Hematopoietic multipotent progenitor cell treated with erythropoietin and hydrocortisone succinate and interleukin-3 and kit ligand, for 8 days (in vitro differentiated cells): ENCODE measurements at regions not wholly inside any gene's neighbourhood (a gene's known extent, or its start where the extent isn't known, plus 50 kb on each side); places are given as distances from the start of the nearest gene placed in this dataset.
"Not testable (repeated sequence)": the region's sequence is repeated elsewhere in the genome, so short reads cannot be mapped to it uniquely, and the experiment has no call there.

Experiments used
- DNase-seq: peaks from one replicate; pipeline ENCODE4 v3.0.0-alpha.2; 2015

DNA sequence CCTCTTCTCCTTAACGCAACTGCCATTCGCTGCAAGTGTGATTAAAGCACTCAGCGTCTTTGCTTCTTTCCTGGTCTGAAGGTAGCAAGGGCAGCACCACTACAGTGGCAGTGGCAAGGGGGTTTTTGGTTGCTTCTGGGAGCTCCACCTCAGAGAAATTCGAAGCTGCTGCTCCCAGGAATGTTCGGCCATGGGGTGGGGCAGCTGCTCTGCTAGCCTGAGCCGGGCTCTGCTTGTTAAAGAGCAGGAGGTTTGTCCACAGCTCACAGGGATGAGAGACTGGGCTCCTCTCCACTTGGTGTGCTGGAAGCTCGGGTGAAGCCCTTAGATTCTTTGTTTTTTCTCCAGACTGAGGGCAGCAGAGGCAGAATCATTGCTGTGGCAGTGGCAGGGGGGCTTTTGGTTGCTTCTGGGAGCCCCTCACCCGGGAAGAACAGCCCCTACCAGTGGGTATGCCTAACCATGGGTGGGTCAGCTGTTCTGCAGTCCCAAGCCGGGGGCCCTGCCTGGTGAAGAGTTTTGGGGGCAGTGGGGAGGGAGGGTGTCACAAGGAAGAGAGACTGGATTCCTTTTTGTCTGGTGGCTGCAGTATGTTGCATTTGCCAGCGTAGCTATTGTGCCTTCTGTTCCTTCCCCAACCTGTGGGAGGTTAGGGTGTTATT, 340.2 kb downstream of the AEBP2 start:
- DNase-seq: no peak

GRCh38 chr12:19780460-19780859, 341.2 kb downstream of the AEBP2 start:
- DNase-seq: no peak

DNA sequence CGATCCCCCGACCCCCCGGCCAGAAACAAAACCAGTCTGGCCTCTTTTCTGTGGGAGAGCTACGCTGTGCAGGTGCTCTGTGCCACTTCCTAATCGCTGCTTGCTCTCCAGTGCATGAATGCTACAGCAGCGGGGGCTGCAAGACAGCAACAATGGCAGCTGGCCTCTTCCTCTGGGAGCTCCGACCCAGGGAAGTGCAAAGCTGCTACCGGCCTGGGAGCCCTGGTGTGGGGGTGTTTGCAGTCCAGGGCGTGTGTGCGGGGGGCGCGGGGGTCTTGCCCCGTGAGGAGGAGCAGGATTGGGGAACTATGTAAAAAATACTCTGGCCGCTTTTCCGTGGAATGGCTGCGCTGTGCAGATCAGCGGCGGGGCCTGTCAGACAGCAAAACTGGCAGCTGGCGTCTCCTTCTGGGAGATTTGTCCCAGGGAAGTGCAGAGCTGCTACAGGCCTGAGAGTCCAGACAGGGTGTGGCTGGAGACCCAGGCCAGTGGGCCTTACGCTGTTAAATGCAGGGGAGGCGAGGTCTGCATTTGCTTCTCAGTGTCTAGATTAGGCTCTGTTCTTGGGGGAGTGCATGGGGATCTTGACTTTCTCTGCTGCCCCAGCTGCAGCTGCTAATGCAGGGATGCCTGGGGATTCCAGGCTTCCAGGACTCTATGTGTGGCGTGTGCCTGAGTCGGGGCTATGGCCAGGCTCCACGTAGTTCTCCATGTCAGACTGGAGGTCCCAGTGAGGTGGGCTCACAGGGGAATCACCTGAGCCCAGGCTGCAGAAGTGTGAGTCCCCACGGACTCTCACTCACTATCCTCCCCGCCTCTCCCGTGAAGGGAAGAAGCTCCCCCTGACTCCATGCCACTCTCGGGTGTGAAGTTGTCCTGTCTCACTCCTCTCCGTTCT, 344.5 kb downstream of the AEBP2 start:
- no peak for DNase-seq

DNA sequence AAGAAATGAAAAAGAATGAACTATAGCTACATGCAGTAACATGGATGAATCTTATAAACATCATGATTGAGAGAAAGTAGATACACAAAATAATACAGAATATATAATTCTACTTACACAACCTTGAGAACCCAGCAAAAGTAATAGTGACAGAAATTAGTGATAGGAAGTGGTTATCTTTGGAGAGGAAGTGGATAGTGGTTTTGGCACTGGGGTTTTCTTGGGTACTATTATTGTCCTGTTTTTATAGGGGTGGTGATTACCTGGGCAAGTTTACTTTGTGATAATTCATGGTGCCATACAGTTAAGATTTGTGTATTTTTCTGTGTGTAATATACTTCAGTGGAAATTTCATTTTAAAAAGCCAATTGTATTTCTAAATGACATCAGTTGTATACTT, 352.7 kb downstream of the AEBP2 start:
- DNase-seq: no peak

- DNase-seq: no peak
Measured at GRCh38 chr12:19794116-19794515, 354.8 kb downstream of the AEBP2 start.

DNA sequence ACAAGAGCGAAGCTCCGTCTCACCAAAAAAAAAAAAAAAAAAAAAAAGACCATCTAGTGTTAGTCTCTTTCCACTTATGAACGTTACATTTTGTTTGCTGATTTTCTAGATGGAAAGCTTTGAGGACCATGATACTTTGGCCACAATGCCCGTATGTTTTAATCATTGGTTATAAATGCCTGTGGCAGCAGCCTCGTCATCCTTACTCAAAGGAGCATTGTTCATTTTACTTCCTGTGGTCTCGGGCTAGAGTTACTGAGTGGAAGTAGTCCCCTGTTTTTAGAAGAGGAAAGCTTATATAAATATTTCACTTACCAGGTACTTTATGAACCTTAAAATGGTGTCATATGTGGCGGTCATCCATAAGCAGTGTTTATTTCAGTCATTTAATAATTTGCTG, 359.9 kb downstream of the AEBP2 start:
- no peak for DNase-seq

GRCh38 chr12:19799895-19800602, 360.8 kb downstream of the AEBP2 start:
- no peak for DNase-seq

DNA sequence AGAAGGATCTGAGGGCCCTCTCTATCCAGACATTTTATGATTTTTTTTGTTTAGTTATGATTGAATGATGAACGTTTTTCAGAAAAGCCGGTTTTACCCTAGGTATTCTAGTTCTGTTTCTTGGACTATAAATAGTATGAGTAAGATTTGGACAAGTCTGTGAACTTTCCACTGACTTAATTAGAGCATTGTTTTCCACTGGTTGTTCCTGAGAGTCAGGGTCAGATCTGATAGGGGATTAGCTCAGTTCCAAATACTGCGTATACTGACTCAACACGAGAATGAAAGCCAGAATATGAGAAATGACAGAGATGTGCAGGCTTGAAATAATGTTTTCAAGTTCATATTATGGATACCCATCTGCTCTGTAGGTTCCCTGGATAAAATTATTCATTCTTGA, 361.6 kb downstream of the AEBP2 start:
- DNase-seq: no peak

DNA sequence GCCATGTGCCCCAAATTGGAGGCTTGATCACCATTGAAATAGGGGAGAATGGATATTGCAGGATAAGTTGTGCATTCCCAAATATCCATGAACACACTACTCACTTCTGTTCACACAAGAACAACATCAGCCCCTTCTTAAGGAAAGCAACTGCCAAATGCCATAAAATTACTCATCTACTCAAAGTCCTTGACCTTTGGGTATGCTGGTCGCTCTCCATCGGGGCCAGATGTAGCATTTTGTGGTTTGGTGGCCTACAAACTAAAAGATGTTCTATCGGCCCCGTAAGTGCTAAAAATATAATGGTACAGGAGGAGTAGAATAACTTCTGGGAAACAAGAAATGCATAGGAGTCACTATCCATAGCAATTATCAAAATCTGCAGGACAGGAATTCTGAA, 362.6 kb downstream of the AEBP2 start:
- no peak for DNase-seq

DNA sequence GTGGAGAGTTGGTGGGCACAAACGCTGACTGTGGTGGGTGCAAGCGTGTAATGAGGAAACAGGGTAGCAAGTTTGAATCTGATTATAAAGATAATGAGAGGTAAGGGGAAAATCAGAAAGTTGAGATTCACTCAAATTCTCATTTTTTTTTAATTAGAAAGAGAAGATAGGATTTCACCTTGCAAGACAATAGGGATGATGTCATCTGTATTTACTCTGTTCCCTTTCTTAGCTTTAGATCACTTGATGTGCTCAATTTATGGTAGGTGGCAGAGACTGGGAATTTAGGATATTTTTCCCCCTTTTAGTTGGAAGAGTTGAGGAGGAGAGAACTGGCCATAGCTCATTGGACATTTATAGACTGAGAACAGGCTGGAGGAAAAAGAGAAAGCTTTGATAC, 363.6 kb downstream of the AEBP2 start:
- no peak for DNase-seq

DNA sequence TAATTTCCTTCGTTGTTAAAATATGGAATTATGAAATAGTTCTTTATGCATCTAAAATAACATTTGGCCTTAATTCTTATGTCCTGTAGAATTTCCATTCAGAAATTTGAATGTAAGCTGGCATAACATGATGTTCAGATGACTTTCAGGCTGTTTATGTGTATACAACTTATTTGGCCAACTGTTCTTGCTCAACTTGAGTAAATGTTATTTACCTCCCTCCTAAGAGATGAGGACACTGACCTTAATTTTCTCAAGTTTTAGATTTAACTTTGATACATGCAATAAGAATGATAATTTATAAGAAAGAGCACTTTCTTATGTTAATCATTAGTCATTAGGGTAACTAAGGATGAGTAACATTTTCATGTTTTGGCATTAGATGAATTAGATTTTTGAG, 365.4 kb downstream of the AEBP2 start:
- DNase-seq: no peak

GRCh38 chr12:19808371-19808770, 369.1 kb downstream of the AEBP2 start:
- no peak for DNase-seq

- no peak for DNase-seq
Measured at GRCh38 chr12:19810213-19810612, 370.9 kb downstream of the AEBP2 start.

GRCh38 chr12:19811922-19812321, 372.6 kb downstream of the AEBP2 start:
- no peak for DNase-seq

DNA sequence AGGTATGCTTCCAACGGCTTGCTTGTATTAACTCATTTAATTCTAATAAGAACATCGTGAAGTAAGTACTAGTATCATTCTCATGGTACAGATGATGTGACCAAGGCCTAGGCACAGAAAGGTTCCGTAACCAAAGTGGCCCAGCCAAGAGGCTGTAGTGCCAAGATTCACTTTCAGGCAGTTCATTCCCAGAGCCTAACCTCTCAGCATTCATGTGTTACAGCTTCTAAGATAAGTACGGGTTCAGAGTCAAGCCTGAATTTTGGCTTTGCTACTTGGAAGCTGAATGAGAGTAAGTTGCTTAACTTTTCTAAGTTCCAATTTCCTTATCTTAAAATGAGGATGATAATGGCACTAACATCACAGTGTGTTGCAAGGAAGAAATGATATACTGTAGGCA, 379.9 kb downstream of the AEBP2 start:
- DNase-seq: no peak

DNA sequence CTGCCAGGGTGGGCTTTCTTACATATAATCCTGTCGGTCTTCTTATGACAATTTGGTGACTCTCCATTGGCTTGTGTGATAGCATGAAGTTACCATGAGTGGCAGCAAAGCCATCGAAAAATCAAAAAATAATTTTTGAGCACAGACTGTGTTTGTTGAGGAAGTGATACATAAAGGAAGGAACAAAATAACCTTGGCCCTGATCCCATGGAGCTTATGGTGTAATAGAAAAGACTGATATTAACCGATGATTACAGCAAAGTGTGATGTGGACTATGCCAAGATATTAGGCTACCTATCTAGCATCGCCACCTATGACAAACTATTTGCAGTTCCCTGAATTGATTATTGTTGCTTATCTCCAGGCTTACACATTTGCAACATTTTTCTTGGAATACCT, 383.2 kb downstream of the AEBP2 start:
- DNase-seq: no peak

- not testable (repeated sequence) for DNase-seq
Measured at GRCh38 chr12:19823326-19823725, 384.0 kb downstream of the AEBP2 start.

DNA sequence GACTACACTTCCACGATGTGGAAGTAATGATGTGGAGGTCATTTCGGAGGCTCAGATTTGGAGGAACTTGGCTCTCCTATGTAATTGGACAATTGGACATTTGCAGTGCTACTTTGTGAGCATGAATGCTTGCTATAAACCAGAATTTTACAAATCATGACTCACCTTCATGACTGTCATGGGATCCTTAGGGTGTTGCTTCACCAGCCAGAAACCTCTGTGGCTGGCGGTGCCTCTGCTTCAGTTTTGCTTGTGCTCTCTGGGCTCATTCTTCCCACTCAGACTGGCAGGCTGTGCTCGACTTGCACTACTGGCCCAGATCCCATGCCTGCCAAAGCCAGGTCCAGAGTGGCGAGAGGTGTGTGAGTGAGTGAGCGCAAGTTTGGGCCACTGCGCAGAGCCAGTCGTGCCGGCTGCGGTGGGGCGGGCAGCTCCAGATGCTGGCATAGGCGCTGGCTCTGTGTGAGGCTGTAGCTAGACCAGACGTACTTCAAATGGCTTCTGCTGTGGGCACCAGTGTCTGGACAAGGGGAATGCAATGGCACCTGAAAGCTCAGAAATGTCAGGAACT, 387.8 kb downstream of the AEBP2 start:
- DNase-seq: no peak

DNA sequence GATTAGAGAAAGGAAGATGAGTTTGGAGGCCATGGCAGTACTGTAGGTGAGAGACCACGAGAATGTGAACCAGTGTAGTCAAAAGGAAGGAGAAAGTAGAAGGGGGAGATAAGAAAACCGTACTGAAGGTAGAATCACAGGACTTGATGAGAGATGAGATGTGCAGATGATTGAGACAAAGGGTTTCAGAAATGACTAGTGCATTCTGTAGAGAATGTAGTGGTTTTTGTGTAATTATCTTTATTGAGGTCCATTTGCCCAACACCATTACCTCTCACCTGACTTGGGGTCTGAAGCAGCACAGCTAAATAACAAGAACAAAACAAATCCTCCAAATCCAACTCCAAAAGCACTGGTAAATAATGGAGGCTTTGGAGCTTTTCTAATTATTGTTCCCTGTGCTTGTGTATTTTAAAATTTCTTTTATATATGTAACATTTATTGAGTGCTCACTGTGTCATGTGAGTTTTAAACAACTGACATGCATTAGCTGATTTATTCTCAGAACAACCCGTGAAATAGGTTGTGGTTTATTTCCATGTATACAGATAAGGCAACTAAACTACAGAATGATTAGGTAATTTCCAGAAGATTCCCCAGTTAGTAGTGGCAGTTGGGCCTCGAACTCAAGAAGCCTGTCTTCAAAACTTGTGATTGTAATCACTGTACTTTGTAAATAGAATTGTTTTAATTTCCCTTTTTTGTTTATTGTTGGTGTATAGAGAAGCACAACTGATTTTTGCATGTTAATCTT, 390.0 kb downstream of the AEBP2 start:
- DNase-seq: no peak

DNA sequence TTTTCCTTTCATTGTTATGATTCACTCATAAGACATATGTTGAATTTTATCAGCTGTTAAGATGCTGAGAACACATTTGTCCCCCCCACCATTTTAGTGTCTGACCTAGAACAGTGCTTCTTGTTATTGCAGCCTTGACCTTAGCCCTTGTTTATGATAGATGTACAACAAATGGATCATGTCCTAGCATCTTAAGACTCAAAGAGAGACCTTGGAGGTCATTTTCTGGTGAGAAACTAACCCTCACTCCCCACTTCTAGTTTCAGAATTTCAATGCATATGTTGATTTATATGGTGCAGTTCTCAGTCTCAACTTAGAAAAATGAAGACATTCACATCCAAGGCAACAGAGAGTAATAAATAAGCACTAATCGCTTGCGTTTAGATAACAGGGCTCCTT, 391.2 kb downstream of the AEBP2 start:
- no peak for DNase-seq

- DNase-seq: no peak
Measured at GRCh38 chr12:19833775-19834501, 394.6 kb downstream of the AEBP2 start.

DNA sequence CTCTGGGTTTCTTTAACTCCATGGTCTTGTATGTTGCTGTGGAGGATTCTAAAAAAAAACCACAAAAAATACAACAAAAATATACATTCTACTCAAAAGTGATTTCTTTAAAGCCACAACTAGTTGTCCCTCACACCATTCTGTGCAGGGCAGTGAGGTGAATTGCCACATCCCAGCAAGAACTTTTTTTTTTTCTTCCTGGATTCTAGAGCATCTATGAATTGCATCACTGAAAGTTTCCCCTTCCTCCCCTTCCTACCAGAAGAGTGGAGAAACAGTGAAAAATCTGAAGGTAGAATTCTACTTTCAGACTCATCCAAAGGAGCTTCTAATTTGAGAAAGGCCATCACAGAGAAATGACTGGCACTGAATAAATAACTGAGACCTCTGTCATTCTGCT, 395.3 kb downstream of the AEBP2 start:
- no peak for DNase-seq
